ENCODE measurements at regions not wholly inside any gene's neighbourhood (a gene's known extent, or its start where the extent isn't known, plus 50 kb on each side); places are given as distances from the start of the nearest gene placed in this dataset.

DNA sequence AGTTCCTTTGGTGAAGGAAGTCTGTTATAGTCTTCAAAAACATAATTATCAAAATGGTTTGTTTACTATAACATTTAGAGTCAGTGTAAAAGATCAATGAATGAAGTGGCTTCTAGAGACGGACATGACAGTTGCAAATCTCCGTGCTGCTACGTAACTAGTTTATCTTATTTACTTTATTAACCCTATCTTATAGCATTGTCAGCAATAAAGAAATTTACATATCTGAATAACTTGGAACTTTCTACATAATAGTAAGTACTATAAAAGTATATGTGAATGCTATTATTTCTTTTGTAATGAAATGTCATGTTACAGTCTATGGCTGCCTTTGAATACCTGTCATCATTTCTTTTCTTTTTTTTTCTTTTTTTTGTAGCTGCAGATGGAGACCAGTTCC, 246.8 kb downstream of the PTH2R start:
- no peak overlapping the region for H2AFZ ChIP-seq (ENCODE audit: insufficient read depth, low read depth, low read length, poor library complexity, severe bottlenecking)
- H3K79me2 ChIP-seq (ENCODE audit: control insufficient read depth, insufficient read depth, low read length), result no peaks in the 10 kb centered on the region
- H3K4me2 ChIP-seq (replicated peaks; ENCODE audit: low read depth, low read length, poor library complexity, severe bottlenecking), result no peak overlapping the region
- H3K27ac Mint-ChIP-seq, result no peak overlapping the region
- no peaks in the 10 kb centered on the region for H3K27me3 Mint-ChIP-seq
- no peaks in the 10 kb centered on the region for H3K27me3 ChIP-seq (replicated peaks in 1 of 4; ENCODE audit: control extremely low read depth in 1 of 4, control insufficient read depth in 3 of 4, insufficient read depth in 4 of 4, low read length in 3 of 4)
- no peaks in the 10 kb centered on the region for H3K4me1 Mint-ChIP-seq
- no peaks in the 10 kb centered on the region for H3K9me3 ChIP-seq (ENCODE audit: control extremely low read depth in 1 of 3, control insufficient read depth in 2 of 3, insufficient read depth in 1 of 3, low read length in 2 of 3)
- no peaks in the 10 kb centered on the region for H3K9me3 Mint-ChIP-seq (ENCODE audit: insufficient read depth)
- POLR2A ChIA-PET, result no interaction called here
- H3K4me3 Mint-ChIP-seq, result no peak overlapping the region
- ATAC-seq (ENCODE audit: low read depth) (no peak), DNase-seq (no peak)
- H3K27ac ChIP-seq (ENCODE audit: low read length in 2 of 2), result no peak overlapping the region
- no peaks in the 10 kb centered on the region for H4K20me1 ChIP-seq (ENCODE audit: control insufficient read depth, insufficient read depth, low read length, poor library complexity, severe bottlenecking)
- no peak for TF ChIP-seq EZH2 (IDR thresholded peaks at IDR 0.05; ENCODE audit: borderline replicate concordance, insufficient read depth, low read depth, low read length, poor library complexity, severe bottlenecking)
- TF ChIP-seq, protein P1, sequence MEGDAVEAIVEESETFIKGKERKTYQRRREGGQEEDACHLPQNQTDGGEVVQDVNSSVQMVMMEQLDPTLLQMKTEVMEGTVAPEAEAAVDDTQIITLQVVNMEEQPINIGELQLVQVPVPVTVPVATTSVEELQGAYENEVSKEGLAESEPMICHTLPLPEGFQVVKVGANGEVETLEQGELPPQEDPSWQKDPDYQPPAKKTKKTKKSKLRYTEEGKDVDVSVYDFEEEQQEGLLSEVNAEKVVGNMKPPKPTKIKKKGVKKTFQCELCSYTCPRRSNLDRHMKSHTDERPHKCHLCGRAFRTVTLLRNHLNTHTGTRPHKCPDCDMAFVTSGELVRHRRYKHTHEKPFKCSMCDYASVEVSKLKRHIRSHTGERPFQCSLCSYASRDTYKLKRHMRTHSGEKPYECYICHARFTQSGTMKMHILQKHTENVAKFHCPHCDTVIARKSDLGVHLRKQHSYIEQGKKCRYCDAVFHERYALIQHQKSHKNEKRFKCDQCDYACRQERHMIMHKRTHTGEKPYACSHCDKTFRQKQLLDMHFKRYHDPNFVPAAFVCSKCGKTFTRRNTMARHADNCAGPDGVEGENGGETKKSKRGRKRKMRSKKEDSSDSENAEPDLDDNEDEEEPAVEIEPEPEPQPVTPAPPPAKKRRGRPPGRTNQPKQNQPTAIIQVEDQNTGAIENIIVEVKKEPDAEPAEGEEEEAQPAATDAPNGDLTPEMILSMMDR (IDR thresholded peaks at IDR 0.05), result no peak
- WGBS (ENCODE audit: insufficient coverage), result no CpG with 5 or more reads among the region's 3 CpGs
- H3K4me3 ChIP-seq (ENCODE audit: control extremely low read depth in 1 of 5, extremely low read depth in 1 of 5, insufficient read depth in 1 of 5, low read depth in 2 of 5, low read length in 4 of 5), result no peak overlapping the region
- no peaks in the 10 kb centered on the region for H3K4me1 ChIP-seq (ENCODE audit: control insufficient read depth in 2 of 2, insufficient read depth in 2 of 2, low read length in 2 of 2)
- intact Hi-C loops (cut with micrococcal nuclease), result no loop called here
- H3K9ac ChIP-seq (ENCODE audit: low read length), result no peak overlapping the region
- CTCF ChIA-PET, result no interaction called here
- no peaks in the 10 kb centered on the region for H3K36me3 ChIP-seq (replicated peaks in 1 of 2; ENCODE audit: control extremely low read depth in 1 of 2, control insufficient read depth in 1 of 2, extremely low read depth in 1 of 2, insufficient read depth in 2 of 2, low read length in 1 of 2)

DNA sequence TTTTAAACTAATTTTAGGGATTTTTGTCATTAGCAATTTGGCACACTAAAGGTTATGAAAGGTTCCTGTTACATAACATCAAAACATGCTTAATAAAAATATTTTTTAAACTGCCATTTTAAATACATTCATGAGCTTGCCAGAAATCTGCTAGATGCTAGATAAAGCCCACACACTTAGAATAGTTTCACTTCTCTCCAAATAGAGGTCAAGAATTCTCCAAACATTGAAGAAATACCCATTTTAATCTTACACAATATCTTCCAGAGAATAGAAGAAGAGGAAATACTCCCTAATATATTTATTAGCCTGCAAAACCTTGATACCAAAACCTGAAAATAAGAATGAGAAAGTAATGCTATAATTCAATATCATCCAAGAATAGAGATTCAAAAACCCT, 247.5 kb downstream of the PTH2R start:
- Histone ChIP-seq H2AFZ (ENCODE audit: insufficient read depth, low read depth, low read length, poor library complexity, severe bottlenecking) (no peak overlapping the region), H3K4me2 (replicated peaks; ENCODE audit: low read depth, low read length, poor library complexity, severe bottlenecking) (no peak overlapping the region), H3K27me3 (replicated peaks in 1 of 4; ENCODE audit: control extremely low read depth in 1 of 4, control insufficient read depth in 3 of 4, insufficient read depth in 4 of 4, low read length in 3 of 4) (no peaks in the 10 kb centered on the region), H3K9me3 (ENCODE audit: control extremely low read depth in 1 of 3, control insufficient read depth in 2 of 3, insufficient read depth in 1 of 3, low read length in 2 of 3) (no peaks in the 10 kb centered on the region), H3K27ac (ENCODE audit: low read length in 2 of 2) (no peak overlapping the region), H3K79me2 (ENCODE audit: control insufficient read depth, insufficient read depth, low read length) (no peaks in the 10 kb centered on the region), H4K20me1 (ENCODE audit: control insufficient read depth, insufficient read depth, low read length, poor library complexity, severe bottlenecking) (no peaks in the 10 kb centered on the region), H3K9ac (ENCODE audit: low read length) (no peak overlapping the region), H3K36me3 (replicated peaks in 1 of 2; ENCODE audit: control extremely low read depth in 1 of 2, control insufficient read depth in 1 of 2, extremely low read depth in 1 of 2, insufficient read depth in 2 of 2, low read length in 1 of 2) (no peaks in the 10 kb centered on the region), H3K4me3 (ENCODE audit: control extremely low read depth in 1 of 5, extremely low read depth in 1 of 5, insufficient read depth in 1 of 5, low read depth in 2 of 5, low read length in 4 of 5) (no peak overlapping the region), H3K4me1 (ENCODE audit: control insufficient read depth in 2 of 2, insufficient read depth in 2 of 2, low read length in 2 of 2) (no peaks in the 10 kb centered on the region)
- POLR2A ChIA-PET, result no interaction called here
- no peak for ATAC-seq (ENCODE audit: low read depth)
- intact Hi-C loops (cut with micrococcal nuclease), result no loop called here
- Mint-ChIP-seq H3K27ac (no peak overlapping the region), H3K9me3 (ENCODE audit: insufficient read depth) (no peaks in the 10 kb centered on the region), H3K27me3 (no peaks in the 10 kb centered on the region), H3K4me1 (no peaks in the 10 kb centered on the region), H3K4me3 (no peak overlapping the region)
- no peak for DNase-seq
- CTCF ChIA-PET, result no interaction called here
- no peak for TF ChIP-seq EZH2 (IDR thresholded peaks at IDR 0.05; ENCODE audit: borderline replicate concordance, insufficient read depth, low read depth, low read length, poor library complexity, severe bottlenecking)
- TF ChIP-seq, protein P1 (IDR thresholded peaks at IDR 0.05), result no peak
